NB4 (cell line): ENCODE measurements at regions not wholly inside any gene's neighbourhood (a gene's known extent, or its start where the extent isn't known, plus 50 kb on each side); places are given as distances from the start of the nearest gene placed in this dataset.
"Not testable (repeated sequence)": the region's sequence is repeated elsewhere in the genome, so short reads cannot be mapped to it uniquely, and the experiment has no call there.

Experiments
- DNase-seq: peaks from one replicate; pipeline ENCODE4 v3.0.0; 2010; ENCODE audit warnings: low read depth
- H3K4me3 ChIP-seq: one replicate; pipeline ENCODE4 v1.5.1; 2011; ENCODE audit warnings: mild to moderate bottlenecking, low read depth, low read length, moderate library complexity
- MYC ChIP-seq: IDR thresholded peaks from 2 replicates; pipeline ENCODE4 v1.6.1; 2011; ENCODE audit warnings: low read depth, low read length
- POLR2A ChIP-seq: IDR thresholded peaks from 2 replicates; pipeline ENCODE4 v1.6.1; 2011; ENCODE audit warnings: mild to moderate bottlenecking; ENCODE audit not compliant: insufficient read length; ENCODE audit errors: extremely low read depth
- TF ChIP-seq, protein P1 (sequence below): IDR thresholded peaks from one replicate; pipeline ENCODE4 v1.5.1; 2012; ENCODE audit warnings: low read depth, low read length
- TF ChIP-seq, protein P2 (sequence below): IDR thresholded peaks from 2 replicates; pipeline ENCODE4 v1.6.1; 2011; ENCODE audit warnings: low read depth, low read length

DNA sequence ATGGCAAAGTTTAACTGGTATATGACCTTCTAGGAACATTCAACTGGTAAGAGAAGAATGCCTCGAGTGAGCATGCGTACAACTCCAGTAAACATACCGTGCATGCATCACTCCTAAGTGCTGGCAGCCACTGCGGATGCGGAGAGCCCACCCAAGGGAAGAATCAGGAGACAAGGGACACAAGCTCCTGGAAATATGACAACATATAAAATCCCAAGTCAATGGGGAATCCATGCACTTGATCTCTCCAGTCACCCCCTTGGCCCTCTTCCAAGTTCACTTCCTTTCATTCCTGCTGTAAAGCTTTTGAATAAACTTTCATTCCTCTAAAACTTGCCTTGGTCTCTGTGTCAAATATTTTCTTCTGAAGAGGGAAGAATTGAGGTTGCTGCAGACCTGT lies 168.7 kb upstream of the TMCC3 start:
- DNase-seq = no peak
- TF ChIP-seq POLR2A = no peak
- TF ChIP-seq MYC = no peak
- TF ChIP-seq, protein P1, sequence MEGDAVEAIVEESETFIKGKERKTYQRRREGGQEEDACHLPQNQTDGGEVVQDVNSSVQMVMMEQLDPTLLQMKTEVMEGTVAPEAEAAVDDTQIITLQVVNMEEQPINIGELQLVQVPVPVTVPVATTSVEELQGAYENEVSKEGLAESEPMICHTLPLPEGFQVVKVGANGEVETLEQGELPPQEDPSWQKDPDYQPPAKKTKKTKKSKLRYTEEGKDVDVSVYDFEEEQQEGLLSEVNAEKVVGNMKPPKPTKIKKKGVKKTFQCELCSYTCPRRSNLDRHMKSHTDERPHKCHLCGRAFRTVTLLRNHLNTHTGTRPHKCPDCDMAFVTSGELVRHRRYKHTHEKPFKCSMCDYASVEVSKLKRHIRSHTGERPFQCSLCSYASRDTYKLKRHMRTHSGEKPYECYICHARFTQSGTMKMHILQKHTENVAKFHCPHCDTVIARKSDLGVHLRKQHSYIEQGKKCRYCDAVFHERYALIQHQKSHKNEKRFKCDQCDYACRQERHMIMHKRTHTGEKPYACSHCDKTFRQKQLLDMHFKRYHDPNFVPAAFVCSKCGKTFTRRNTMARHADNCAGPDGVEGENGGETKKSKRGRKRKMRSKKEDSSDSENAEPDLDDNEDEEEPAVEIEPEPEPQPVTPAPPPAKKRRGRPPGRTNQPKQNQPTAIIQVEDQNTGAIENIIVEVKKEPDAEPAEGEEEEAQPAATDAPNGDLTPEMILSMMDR = no peak
- TF ChIP-seq, protein P2, sequence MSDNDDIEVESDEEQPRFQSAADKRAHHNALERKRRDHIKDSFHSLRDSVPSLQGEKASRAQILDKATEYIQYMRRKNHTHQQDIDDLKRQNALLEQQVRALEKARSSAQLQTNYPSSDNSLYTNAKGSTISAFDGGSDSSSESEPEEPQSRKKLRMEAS = no peak
- no peak overlapping the region for H3K4me3 ChIP-seq

DNA sequence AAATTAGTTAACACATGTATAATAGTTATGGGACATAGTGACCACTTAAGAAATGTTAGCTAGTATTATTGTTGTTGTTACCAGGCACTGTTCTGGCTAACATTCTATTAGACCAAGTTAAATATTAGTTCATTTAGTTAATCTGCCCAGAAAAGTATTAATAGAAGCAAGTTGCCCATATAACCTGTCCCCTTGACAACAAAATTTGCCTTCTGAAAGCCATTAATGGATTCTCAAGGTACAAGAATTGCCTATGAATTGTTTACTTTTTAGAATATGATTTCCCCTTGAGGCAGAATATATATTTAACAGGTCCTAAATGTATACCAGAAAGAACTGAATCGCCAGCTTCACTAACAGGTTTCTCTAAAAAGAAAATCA lies 167.3 kb upstream of the TMCC3 start:
- H3K4me3 ChIP-seq = no peak overlapping the region
- no peak for DNase-seq
- TF ChIP-seq, protein P1 = no peak
- no peak for TF ChIP-seq MYC
- no peak for TF ChIP-seq POLR2A
- TF ChIP-seq, protein P2 = no peak

DNA sequence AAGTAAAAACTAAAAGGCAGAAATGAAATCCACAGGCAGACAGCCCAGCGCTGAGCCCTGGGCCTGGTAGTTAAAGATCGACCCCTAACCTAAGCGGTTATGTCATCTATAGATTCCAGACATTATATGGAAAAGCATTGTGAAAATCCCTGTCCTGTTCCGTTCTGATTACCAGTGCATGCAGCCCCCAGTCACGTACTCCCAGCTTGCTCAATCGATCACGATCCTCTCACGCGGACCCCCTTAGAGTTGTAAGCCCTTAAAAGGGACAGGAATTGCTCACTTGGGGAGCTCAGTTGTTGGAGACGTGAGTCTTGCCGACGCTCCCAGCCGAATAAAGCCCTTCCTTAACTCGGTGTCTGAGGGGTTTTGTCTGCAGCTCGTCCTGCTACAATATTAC lies 166.8 kb upstream of the TMCC3 start:
- DNase-seq, H3K4me3 ChIP-seq: not testable (repeated sequence)

DNA sequence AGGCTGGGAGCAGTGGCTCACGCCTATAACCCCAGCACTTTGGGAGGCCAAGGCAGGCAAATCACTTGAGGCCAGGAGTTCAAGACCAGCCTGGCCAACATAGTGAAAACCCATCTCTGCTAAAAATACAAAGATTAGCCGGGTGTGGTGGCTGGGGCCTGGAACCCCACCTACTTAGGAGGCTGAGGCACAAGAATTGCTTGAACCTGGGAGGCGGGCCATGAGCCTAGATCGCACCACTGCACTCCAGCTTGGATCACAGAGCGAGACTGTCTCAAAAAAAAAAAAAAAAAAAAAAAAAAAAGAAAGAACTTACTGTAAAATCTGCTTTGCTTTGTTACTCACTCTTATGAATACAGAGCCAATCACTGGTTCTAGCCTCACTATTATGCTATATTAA lies 166.4 kb upstream of the TMCC3 start:
- not testable (repeated sequence) for DNase-seq, H3K4me3 ChIP-seq

DNA sequence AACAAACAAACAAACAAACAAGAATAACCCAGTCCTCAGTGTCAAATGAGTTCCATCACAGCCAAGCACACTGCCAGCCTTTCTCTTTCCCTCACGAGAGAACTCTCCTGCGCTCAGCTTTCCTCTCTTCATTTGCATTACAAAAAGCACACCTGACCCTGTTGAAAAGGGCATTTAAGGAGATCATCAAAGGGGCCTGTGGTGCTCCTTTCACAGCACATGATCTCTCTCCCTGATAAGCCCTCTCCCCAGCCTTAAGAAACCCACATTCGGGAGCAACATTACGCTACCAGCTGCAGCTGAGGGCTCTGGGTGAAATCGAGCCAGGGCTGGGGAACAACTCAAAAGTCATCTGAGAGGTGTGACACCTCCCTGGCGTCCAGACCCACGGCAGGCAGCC lies 165.6 kb upstream of the TMCC3 start:
- no peak overlapping the region for H3K4me3 ChIP-seq
- no peak for DNase-seq
- no peak for TF ChIP-seq MYC
- TF ChIP-seq, protein P2 = no peak
- TF ChIP-seq POLR2A = no peak
- TF ChIP-seq, protein P1 = no peak

DNA sequence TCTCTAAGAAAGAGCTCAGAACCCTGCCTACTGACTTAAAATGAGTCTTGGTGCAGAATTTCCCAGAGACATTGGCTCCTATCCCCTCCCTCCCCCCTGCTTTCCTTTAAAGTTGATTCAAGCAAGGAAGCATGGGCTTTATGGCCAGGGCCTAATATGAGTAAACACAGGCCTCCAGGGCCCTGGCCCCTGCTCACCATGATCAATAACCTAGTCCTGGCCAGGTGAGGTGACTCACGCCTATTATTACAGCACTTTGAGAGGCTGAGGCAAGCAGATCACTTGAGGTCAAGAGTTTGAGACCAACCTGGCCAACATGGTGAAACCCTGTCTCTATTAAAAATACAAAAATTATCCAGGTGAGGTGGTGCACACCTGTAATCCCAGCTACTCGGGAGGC lies 165.1 kb upstream of the TMCC3 start:
- TF ChIP-seq, protein P2 = no peak
- TF ChIP-seq, protein P1 = no peak
- TF ChIP-seq MYC = no peak
- no peak overlapping the region for H3K4me3 ChIP-seq
- DNase-seq = no peak

DNA sequence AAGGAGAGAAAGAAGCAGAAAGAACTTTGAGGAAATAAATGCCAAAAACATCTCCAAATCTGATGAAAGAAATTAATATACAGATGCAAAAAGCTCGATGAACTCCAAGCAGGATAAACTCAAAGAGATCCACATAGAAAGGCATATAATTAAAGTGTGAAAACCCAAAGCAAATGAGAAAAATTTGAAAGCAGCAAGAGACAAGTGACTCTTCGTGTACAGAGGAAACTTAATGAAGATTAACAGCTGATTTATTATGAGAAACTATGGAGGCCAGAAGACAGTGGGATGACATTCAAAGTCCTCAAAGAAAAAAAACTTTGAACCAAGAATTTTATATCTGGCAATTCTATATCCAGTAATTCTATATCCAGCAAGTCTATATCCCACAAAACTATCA lies 163.0 kb upstream of the TMCC3 start:
- no peak for DNase-seq
- TF ChIP-seq MYC = no peak
- no peak for TF ChIP-seq POLR2A
- TF ChIP-seq, protein P2 = no peak
- TF ChIP-seq, protein P1 = no peak
- no peak overlapping the region for H3K4me3 ChIP-seq
